ENCODE measurements at regions not wholly inside any gene's neighbourhood (a gene's known extent, or its start where the extent isn't known, plus 50 kb on each side); places are given as distances from the start of the nearest gene placed in this dataset.
A peak's percentile ranks its signal among the peaks of the same experiment; 100 is the strongest.

- Histone ChIP-seq H3K9me3 (ENCODE audit: severe bottlenecking) (no peaks in the 10 kb centered on the region), H3K27ac (no peak overlapping the region), H3K4me3 (ENCODE audit: low read depth, low read length) (no peak overlapping the region), H3K27me3 (ENCODE audit: insufficient read depth, low read depth, severe bottlenecking) (no peaks in the 10 kb centered on the region), H3K36me3 (no peaks in the 10 kb centered on the region)
- TF ChIP-seq CTCF (IDR thresholded peaks at IDR 0.05; ENCODE audit: low read depth, low read length) = no peak
- DNase-seq = no peak
Observed at GRCh38 chr13:58998716-58999115, 1165.0 kb downstream of the DIAPH3 start.

- H3K9me3 ChIP-seq (ENCODE audit: severe bottlenecking) = no peaks in the 10 kb centered on the region
- no peak for DNase-seq
- TF ChIP-seq CTCF (IDR thresholded peaks at IDR 0.05; ENCODE audit: low read depth, low read length) = no peak
- H3K36me3 ChIP-seq = no peaks in the 10 kb centered on the region
- no peak overlapping the region for H3K4me3 ChIP-seq (ENCODE audit: low read depth, low read length)
- H3K27ac ChIP-seq = no peak overlapping the region
- no peaks in the 10 kb centered on the region for H3K27me3 ChIP-seq (ENCODE audit: insufficient read depth, low read depth, severe bottlenecking)
Observed at GRCh38 chr13:58999851-59000250, 1163.9 kb downstream of the DIAPH3 start.

GRCh38 chr13:59000770-59001169 lies 1163.0 kb downstream of the DIAPH3 start:
- TF ChIP-seq CTCF (IDR thresholded peaks at IDR 0.05; ENCODE audit: low read depth, low read length) = no peak
- DNase-seq = peak; percentile 9
- Histone ChIP-seq H3K36me3 (no peaks in the 10 kb centered on the region), H3K9me3 (ENCODE audit: severe bottlenecking) (no peaks in the 10 kb centered on the region), H3K27me3 (ENCODE audit: insufficient read depth, low read depth, severe bottlenecking) (no peaks in the 10 kb centered on the region), H3K27ac (no peak overlapping the region), H3K4me3 (ENCODE audit: low read depth, low read length) (no peak overlapping the region)

GRCh38 chr13:59012731-59013130 lies 1151.0 kb downstream of the DIAPH3 start:
- TF ChIP-seq CTCF (IDR thresholded peaks at IDR 0.05; ENCODE audit: low read depth, low read length) = no peak
- no peak for DNase-seq
- no peak overlapping the region for H3K4me3 ChIP-seq (ENCODE audit: low read depth, low read length)
- H3K27ac ChIP-seq = no peak overlapping the region
- no peaks in the 10 kb centered on the region for H3K9me3 ChIP-seq (ENCODE audit: severe bottlenecking)
- no peaks in the 10 kb centered on the region for H3K36me3 ChIP-seq
- no peaks in the 10 kb centered on the region for H3K27me3 ChIP-seq (ENCODE audit: insufficient read depth, low read depth, severe bottlenecking)

- DNase-seq = no peak
- Histone ChIP-seq H3K36me3 (no peaks in the 10 kb centered on the region), H3K27ac (no peak overlapping the region), H3K4me3 (ENCODE audit: low read depth, low read length) (no peak overlapping the region), H3K27me3 (ENCODE audit: insufficient read depth, low read depth, severe bottlenecking) (no peaks in the 10 kb centered on the region), H3K9me3 (ENCODE audit: severe bottlenecking) (no peaks in the 10 kb centered on the region)
- TF ChIP-seq CTCF (IDR thresholded peaks at IDR 0.05; ENCODE audit: low read depth, low read length) = no peak
Observed at GRCh38 chr13:59016250-59016649, 1147.5 kb downstream of the DIAPH3 start.

GRCh38 chr13:59024434-59024833 lies 1139.3 kb downstream of the DIAPH3 start:
- Histone ChIP-seq H3K27me3 (ENCODE audit: insufficient read depth, low read depth, severe bottlenecking) (no peaks in the 10 kb centered on the region), H3K36me3 (no peaks in the 10 kb centered on the region), H3K9me3 (ENCODE audit: severe bottlenecking) (no peaks in the 10 kb centered on the region), H3K4me3 (ENCODE audit: low read depth, low read length) (no peak overlapping the region), H3K27ac (no peak overlapping the region)
- TF ChIP-seq CTCF (IDR thresholded peaks at IDR 0.05; ENCODE audit: low read depth, low read length) = no peak
- no peak for DNase-seq

Data from WERI-Rb-1 (cell line).